ENCODE measurements at regions not wholly inside any gene's neighbourhood (a gene's known extent, or its start where the extent isn't known, plus 50 kb on each side); places are given as distances from the start of the nearest gene placed in this dataset.

- TF ChIP-seq SIX5 (IDR thresholded peaks at IDR 0.05; ENCODE audit: low read depth, low read length) (no peak), BACH1 (IDR thresholded peaks at IDR 0.05; ENCODE audit: low read length) (no peak), KDM4A (IDR thresholded peaks at IDR 0.05; ENCODE audit: low read depth, low read length, severe bottlenecking) (no peak), TEAD4 (IDR thresholded peaks at IDR 0.05; ENCODE audit: low read depth, low read length) (no peak)
Observed at GRCh38 chr2:58665154-58665553, 424.0 kb upstream of the FANCL start (continued).
